Neuronal stem cell (in vitro differentiated cells): ENCODE measurements at regions not wholly inside any gene's neighbourhood (a gene's known extent, or its start where the extent isn't known, plus 50 kb on each side); places are given as distances from the start of the nearest gene placed in this dataset.
A peak's percentile ranks its signal among the peaks of the same experiment; 100 is the strongest.

Experiments used
- DNase-seq: peaks from one replicate; pipeline ENCODE4 v3.0.0-alpha.2; 2013; ENCODE audit warnings: low spot score
- H2AFZ ChIP-seq: one replicate; pipeline ENCODE4 v1.6.1; 2013; ENCODE audit warnings: mild to moderate bottlenecking, low read length, inconsistent platforms
- H2AK5ac ChIP-seq: 2 replicates; pipeline ENCODE4 v1.6.1; 2013; ENCODE audit warnings: low read depth, mild to moderate bottlenecking, inconsistent platforms, low read length, moderate library complexity, mixed read lengths
- H2BK120ac ChIP-seq: 2 replicates; pipeline ENCODE4 v1.6.1; 2013; ENCODE audit warnings: low read depth, mild to moderate bottlenecking, inconsistent platforms, low read length, moderate library complexity, mixed read lengths
- H2BK12ac ChIP-seq: one replicate; pipeline ENCODE4 v1.6.1; 2013; ENCODE audit warnings: low read length, inconsistent platforms
- H2BK15ac ChIP-seq: 2 replicates; pipeline ENCODE4 v1.6.1; 2013; ENCODE audit warnings: mild to moderate bottlenecking, low read length, inconsistent platforms, mixed read lengths
- H2BK5ac ChIP-seq: one replicate; pipeline ENCODE4 v1.6.1; 2013; ENCODE audit warnings: inconsistent platforms, mild to moderate bottlenecking, low read length, moderate library complexity
- H3K14ac ChIP-seq: one replicate; pipeline ENCODE4 v1.6.1; 2013; ENCODE audit warnings: low read length, inconsistent platforms
- H3K18ac ChIP-seq: 2 replicates; pipeline ENCODE4 v1.6.1; 2013; ENCODE audit warnings: low read length, inconsistent platforms
- H3K23ac ChIP-seq: 2 replicates; pipeline ENCODE4 v1.6.1; 2013; ENCODE audit warnings: low read depth, mild to moderate bottlenecking, mixed read lengths, low read length, inconsistent platforms; ENCODE audit not compliant: poor library complexity
- H3K27ac ChIP-seq: replicated peaks from 3 replicates; pipeline ENCODE4 v1.5.1; 2013; ENCODE audit warnings: low read length, inconsistent platforms
- H3K27me3 ChIP-seq, 3 experiments: 2 replicates each; pipeline ENCODE4 v1.6.1; 2013; ENCODE audit warnings: low read length in 3 of 3, mild to moderate bottlenecking in 2 of 3, inconsistent platforms in 1 of 3, low read depth in 1 of 3, mixed read lengths in 1 of 3, moderate library complexity in 1 of 3; ENCODE audit not compliant: control insufficient read depth in 3 of 3, insufficient read depth in 3 of 3
- H3K36me3 ChIP-seq, 2 donors: replicated peaks in 1 of 2; 2 replicates each; pipeline ENCODE4 v1.6.1; 2013; ENCODE audit warnings: low read length in 2 of 2; ENCODE audit not compliant: control insufficient read depth in 2 of 2, insufficient read depth in 2 of 2
- H3K4ac ChIP-seq: 2 replicates; pipeline ENCODE4 v1.6.1; 2013; ENCODE audit warnings: inconsistent platforms, mild to moderate bottlenecking, low read length, moderate library complexity
- H3K4me1 ChIP-seq, 2 donors: 1 replicate in 1 of 2; 2 replicates in 1 of 2; pipeline ENCODE4 v1.6.1; 2013; ENCODE audit warnings: low read length in 2 of 2, low read depth in 1 of 2; ENCODE audit not compliant: control insufficient read depth in 2 of 2, insufficient read depth in 1 of 2
- H3K4me2 ChIP-seq: one replicate; pipeline ENCODE4 v1.6.1; 2013; ENCODE audit warnings: mild to moderate bottlenecking, low read length, inconsistent platforms; ENCODE audit not compliant: insufficient read depth, poor library complexity, severe bottlenecking
- H3K4me3 ChIP-seq, 2 donors: 2 replicates each; pipeline ENCODE4 v1.5.1; 2013; ENCODE audit warnings: low read length in 2 of 2, mild to moderate bottlenecking in 2 of 2, inconsistent platforms in 1 of 2, moderate library complexity in 1 of 2
- H3K79me1 ChIP-seq: one replicate; pipeline ENCODE4 v1.6.1; 2013; ENCODE audit warnings: low read depth, mild to moderate bottlenecking, inconsistent platforms, low read length, moderate library complexity
- H3K9ac ChIP-seq: one replicate; pipeline ENCODE4 v1.6.1; 2013; ENCODE audit warnings: mild to moderate bottlenecking, low read depth, low read length, inconsistent platforms; ENCODE audit not compliant: poor library complexity
- H3K9me3 ChIP-seq, 2 donors: replicated peaks in 1 of 2; 2 replicates each; pipeline versions ENCODE3 to v1.6.1; 2013; ENCODE audit warnings: low read length in 2 of 2, mild to moderate bottlenecking in 2 of 2, inconsistent platforms in 1 of 2, low read depth in 1 of 2, mixed read lengths in 1 of 2, moderate library complexity in 1 of 2; ENCODE audit not compliant: control insufficient read depth in 2 of 2, insufficient read depth in 1 of 2
- H4K8ac ChIP-seq: one replicate; pipeline ENCODE4 v1.6.1; 2013; ENCODE audit warnings: low read depth, mild to moderate bottlenecking, inconsistent platforms, low read length, moderate library complexity
- H4K91ac ChIP-seq: one replicate; pipeline ENCODE4 v1.6.1; 2013; ENCODE audit warnings: low read length, low read depth, mild to moderate bottlenecking, inconsistent platforms; ENCODE audit not compliant: poor library complexity
- WGBS, 2 donors: extraction: QIAGEN DNeasy Blood & Tissue Kit; methylation state at CpG; one replicate each; pipeline ENCODE4 v1.1.7; 2013; ENCODE audit warnings: missing lambda C conversion rate in 2 of 2, mixed read lengths in 1 of 2; ENCODE audit not compliant: insufficient read length in 2 of 2, insufficient replicate concordance in 1 of 2; ENCODE audit errors: extremely low coverage in 2 of 2; 5-methylcytosine and 5-hydroxymethylcytosine counted together

DNA sequence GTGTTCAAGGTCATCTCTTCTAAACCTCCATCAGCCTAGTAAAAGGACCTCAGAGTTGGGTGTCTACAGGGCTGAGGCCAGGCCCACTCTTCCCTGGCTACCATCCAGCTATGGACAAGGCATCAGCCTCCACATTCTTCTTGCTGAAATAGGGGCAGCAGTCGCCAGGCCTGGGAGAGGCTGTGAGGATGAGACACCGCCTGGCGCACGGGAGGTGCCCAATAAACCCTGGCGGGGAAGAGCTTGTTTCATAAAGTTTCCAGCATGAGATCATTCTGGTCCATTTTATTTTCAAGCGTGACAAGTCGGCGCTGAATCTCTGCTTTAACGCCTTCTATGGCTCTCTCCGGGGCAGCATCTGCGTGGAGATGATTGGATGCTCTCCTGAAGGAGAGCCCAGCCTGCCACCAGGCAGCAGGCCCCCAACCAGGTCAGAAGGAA lies 153.4 kb downstream of the OLFM1 start:
- Histone ChIP-seq H3K36me3 (no peaks in the 10 kb centered on the region), H3K23ac (no peak overlapping the region), H3K9ac (no peak overlapping the region), H3K9me3 (no peaks in the 10 kb centered on the region), H3K14ac (no peak overlapping the region), H3K4ac (no peak overlapping the region), H2BK12ac (no peak overlapping the region), H3K4me2 (no peak overlapping the region), H2AFZ (no peak overlapping the region), H3K27ac (no peak overlapping the region), H2BK120ac (no peak overlapping the region), H4K8ac (no peak overlapping the region), H4K91ac (no peak overlapping the region), H2BK15ac (no peak overlapping the region), H2AK5ac (no peak overlapping the region), H3K27me3 (peaks cover 0 to 12% (median 0%) of the 10 kb centered on the region in 3 experiments), H3K79me1 (no peaks in the 10 kb centered on the region), H3K18ac (no peak overlapping the region), H3K4me3 (no peak overlapping the region), H3K4me1 (no peaks in the 10 kb centered on the region), H2BK5ac (no peak overlapping the region)
- DNase-seq = no peak
- no CpG with 5 or more reads among the region's 11 CpGs for WGBS, 2 donors

GRCh38 chr9:135241381-135242048 lies 154.0 kb downstream of the OLFM1 start:
- H4K91ac ChIP-seq = no peak overlapping the region
- DNase-seq = no peak
- no peak overlapping the region for H2AFZ ChIP-seq
- H3K9me3 ChIP-seq = no peaks in the 10 kb centered on the region
- H3K27ac ChIP-seq = no peak overlapping the region
- WGBS, 2 donors = no CpG with 5 or more reads among the region's 19 CpGs
- no peaks in the 10 kb centered on the region for H3K4me1 ChIP-seq
- no peak overlapping the region for H4K8ac ChIP-seq
- H2BK120ac ChIP-seq = no peak overlapping the region
- H2BK15ac ChIP-seq = no peak overlapping the region
- no peak overlapping the region for H2BK5ac ChIP-seq
- no peak overlapping the region for H2AK5ac ChIP-seq
- H3K14ac ChIP-seq = peak overlapping the region; percentile 60
- H3K4me2 ChIP-seq = no peak overlapping the region
- H2BK12ac ChIP-seq = no peak overlapping the region
- peak overlapping the region; percentile 74 for H3K18ac ChIP-seq
- H3K36me3 ChIP-seq = no peaks in the 10 kb centered on the region
- H3K79me1 ChIP-seq = no peaks in the 10 kb centered on the region
- no peak overlapping the region for H3K4ac ChIP-seq
- peak overlapping the region; percentile 52 for H3K23ac ChIP-seq
- H3K9ac ChIP-seq = no peak overlapping the region
- no peak overlapping the region for H3K4me3 ChIP-seq
- H3K27me3 ChIP-seq = peaks cover 0 to 12% (median 0%) of the 10 kb centered on the region in 3 experiments

- Histone ChIP-seq H3K79me1 (no peaks in the 10 kb centered on the region), H2BK12ac (no peak overlapping the region), H3K9ac (peak overlapping the region; percentile 5), H3K36me3 (no peaks in the 10 kb centered on the region), H4K8ac (no peak overlapping the region), H3K4me2 (no peak overlapping the region), H3K18ac (peak overlapping the region; percentile 74), H3K4ac (no peak overlapping the region), H4K91ac (no peak overlapping the region), H2BK5ac (no peak overlapping the region), H2AK5ac (peak overlapping the region; percentile 2), H3K4me1 (no peaks in the 10 kb centered on the region), H3K14ac (peak overlapping the region; percentile 60), H3K23ac (peak overlapping the region; percentile 52), H2BK120ac (no peak overlapping the region), H3K4me3 (no peak overlapping the region), H2AFZ (no peak overlapping the region), H3K9me3 (no peaks in the 10 kb centered on the region), H3K27me3 (peaks cover 0 to 12% (median 0%) of the 10 kb centered on the region in 3 experiments), H3K27ac (no peak overlapping the region), H2BK15ac (peak overlapping the region; percentile 44)
- no CpG with 5 or more reads among the region's 9 CpGs for WGBS, 2 donors
- DNase-seq = no peak
Measured at GRCh38 chr9:135242049-135242396, 154.6 kb downstream of the OLFM1 start.

DNA sequence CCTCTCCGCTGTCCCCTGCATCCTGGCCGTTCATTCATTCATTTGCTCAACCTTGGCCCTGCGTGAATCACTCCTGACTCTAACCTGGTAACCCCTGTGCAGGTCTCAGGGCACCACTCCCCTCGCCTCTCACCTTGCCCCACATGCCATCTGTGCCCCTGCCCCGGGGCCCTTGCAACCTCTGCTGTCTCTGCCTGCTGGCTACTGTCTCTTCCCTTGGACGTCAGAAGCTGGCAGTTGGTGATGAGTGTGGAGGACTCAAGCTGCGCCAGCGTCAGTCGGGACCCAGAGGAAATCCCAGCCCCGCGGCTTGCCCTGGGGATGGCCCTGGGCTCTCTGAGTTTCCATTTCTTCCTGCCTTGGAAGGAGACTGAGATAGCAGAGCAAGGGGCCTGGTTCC lies 154.9 kb downstream of the OLFM1 start:
- H2AFZ ChIP-seq = no peak overlapping the region
- H3K79me1 ChIP-seq = no peaks in the 10 kb centered on the region
- H3K4me2 ChIP-seq = no peak overlapping the region
- no peak overlapping the region for H4K91ac ChIP-seq
- no peaks in the 10 kb centered on the region for H3K9me3 ChIP-seq
- peak overlapping the region; percentile 44 for H2BK15ac ChIP-seq
- no peak overlapping the region for H4K8ac ChIP-seq
- H2BK12ac ChIP-seq = no peak overlapping the region
- no peak overlapping the region for H2BK120ac ChIP-seq
- peaks cover 0 to 12% (median 0%) of the 10 kb centered on the region in 3 experiments for H3K27me3 ChIP-seq
- peak overlapping the region; percentile 5 for H3K9ac ChIP-seq
- no peak overlapping the region for H3K4me3 ChIP-seq
- no peak overlapping the region for H3K4ac ChIP-seq
- H3K18ac ChIP-seq = no peak overlapping the region
- no peaks in the 10 kb centered on the region for H3K4me1 ChIP-seq
- H2BK5ac ChIP-seq = no peak overlapping the region
- peak overlapping the region; percentile 60 for H3K14ac ChIP-seq
- H3K36me3 ChIP-seq = no peaks in the 10 kb centered on the region
- peak overlapping the region; percentile 2 for H2AK5ac ChIP-seq
- DNase-seq = no peak
- no CpG with 5 or more reads among the region's 11 CpGs for WGBS, 2 donors
- no peak overlapping the region for H3K27ac ChIP-seq
- no peak overlapping the region for H3K23ac ChIP-seq
